Stimulated activated CD8-positive, alpha-beta memory T cell treated with anti-CD3 and anti-CD28 coated beads, Interleukin-4, amount 100 ng/mL, for 1 hour (primary cell): ENCODE measurements at regions not wholly inside any gene's neighbourhood (a gene's known extent, or its start where the extent isn't known, plus 50 kb on each side); places are given as distances from the start of the nearest gene placed in this dataset.
"Not testable (repeated sequence)": the region's sequence is repeated elsewhere in the genome, so short reads cannot be mapped to it uniquely, and the experiment has no call there.

Source experiments
- DNase-seq, 2 donors: peaks; one replicate each; pipeline ENCODE4 v3.0.0-alpha.2; 2020; ENCODE audit warnings: low read depth in 2 of 2, low spot score in 1 of 2

DNA sequence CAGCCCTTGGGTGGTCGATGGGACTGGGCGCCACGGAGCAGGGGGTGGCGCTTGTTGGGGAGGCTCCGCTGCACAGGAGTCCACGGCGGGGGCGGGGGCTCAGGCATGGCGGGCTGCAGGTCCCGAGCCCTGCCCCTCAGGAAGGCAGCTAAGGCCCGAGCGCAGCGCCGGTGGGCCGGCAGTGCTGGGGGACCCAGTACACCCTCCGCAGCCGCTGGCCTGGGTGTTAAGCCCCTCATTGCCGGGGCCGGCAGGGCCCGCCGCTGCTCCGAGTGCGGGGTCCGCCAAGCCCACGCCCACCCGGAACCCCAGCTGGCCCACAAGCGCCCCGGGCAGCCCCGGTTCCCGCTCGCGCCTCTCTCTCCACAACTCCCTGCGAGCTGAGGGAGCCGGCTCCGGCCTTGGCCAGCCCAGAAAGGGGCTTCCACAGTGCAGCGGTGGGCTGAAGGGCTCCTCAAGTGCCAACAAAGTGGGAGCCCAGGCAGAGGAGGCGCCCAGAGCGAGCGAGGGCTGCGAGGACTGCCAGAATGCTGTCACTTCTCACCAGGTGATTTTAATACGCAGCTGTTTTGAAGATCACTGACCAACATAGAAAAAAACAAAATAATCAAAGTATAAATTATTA, 66.1 kb upstream of the NDST4 start:
- not testable (repeated sequence) for DNase-seq

GRCh38 chr4:115178687-115179086, 65.3 kb upstream of the NDST4 start:
- DNase-seq, result not testable (repeated sequence)

DNA sequence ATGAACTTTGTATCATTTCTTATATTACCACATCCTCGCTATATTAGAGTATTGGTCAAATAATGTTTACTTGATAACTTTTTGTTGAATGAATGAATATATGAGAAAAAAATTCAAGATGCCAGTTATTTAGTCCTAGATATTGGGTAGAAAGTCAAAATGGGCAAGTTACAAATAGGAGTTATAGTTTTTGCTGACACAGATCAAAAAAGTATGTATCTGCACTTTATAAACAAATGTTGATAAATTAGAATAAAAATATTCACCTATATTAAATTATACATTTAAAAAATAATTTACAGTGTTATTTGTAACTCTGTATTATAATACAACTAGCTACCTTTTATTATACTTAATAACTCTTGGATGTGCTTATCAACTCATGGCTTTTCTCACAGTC, 57.8 kb upstream of the NDST4 start:
- DNase-seq, result no peak

DNA sequence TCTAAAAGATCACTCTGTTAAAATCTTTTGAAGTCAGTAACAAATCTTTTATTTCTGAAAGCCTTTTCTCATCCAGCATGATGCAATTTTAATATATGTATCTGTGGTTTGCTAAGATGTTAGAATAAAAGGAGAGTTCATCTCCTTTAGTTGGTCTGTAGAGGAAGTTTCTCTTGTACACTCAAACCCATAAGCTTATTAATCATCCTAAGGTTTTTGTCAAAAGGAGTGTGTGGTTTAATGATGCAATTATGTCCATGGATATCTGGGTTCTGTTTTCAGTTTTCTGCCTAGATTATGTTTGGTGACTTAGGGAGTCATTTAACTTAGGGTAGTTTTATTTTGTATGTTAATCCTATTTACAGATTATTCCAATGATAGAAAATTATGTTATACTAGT, 52.1 kb upstream of the NDST4 start:
- DNase-seq, result no peak
